ENCODE measurements at regions not wholly inside any gene's neighbourhood (a gene's known extent, or its start where the extent isn't known, plus 50 kb on each side); places are given as distances from the start of the nearest gene placed in this dataset.

DNA sequence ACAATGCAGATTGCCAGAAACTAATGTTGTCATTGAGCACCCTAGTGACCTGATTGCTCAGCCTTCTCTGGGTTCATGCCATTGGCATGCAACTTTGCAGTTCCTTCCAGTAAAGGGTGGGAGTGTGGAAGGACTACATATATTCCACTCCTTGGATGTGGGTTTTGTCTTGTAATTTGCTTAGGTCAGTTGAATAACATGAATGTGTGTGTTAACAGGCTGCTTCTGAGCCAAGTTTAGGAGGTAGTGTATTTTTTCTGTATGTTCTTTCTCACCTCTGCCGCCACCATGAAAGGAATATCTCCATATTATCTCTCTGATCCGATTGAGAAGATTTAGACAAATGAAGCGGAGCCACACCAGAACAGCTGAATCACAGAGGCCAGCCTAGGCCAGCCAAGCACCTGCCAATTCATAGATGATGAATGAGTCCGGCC, 1929.6 kb upstream of the CDH6 start:
- no peak for TF ChIP-seq POLR2AphosphoS5 (IDR thresholded peaks at IDR 0.05; ENCODE audit: low read depth)
- no peak for TF ChIP-seq GABPA (IDR thresholded peaks at IDR 0.05; ENCODE audit: low read depth)
- TF ChIP-seq, protein P1, sequence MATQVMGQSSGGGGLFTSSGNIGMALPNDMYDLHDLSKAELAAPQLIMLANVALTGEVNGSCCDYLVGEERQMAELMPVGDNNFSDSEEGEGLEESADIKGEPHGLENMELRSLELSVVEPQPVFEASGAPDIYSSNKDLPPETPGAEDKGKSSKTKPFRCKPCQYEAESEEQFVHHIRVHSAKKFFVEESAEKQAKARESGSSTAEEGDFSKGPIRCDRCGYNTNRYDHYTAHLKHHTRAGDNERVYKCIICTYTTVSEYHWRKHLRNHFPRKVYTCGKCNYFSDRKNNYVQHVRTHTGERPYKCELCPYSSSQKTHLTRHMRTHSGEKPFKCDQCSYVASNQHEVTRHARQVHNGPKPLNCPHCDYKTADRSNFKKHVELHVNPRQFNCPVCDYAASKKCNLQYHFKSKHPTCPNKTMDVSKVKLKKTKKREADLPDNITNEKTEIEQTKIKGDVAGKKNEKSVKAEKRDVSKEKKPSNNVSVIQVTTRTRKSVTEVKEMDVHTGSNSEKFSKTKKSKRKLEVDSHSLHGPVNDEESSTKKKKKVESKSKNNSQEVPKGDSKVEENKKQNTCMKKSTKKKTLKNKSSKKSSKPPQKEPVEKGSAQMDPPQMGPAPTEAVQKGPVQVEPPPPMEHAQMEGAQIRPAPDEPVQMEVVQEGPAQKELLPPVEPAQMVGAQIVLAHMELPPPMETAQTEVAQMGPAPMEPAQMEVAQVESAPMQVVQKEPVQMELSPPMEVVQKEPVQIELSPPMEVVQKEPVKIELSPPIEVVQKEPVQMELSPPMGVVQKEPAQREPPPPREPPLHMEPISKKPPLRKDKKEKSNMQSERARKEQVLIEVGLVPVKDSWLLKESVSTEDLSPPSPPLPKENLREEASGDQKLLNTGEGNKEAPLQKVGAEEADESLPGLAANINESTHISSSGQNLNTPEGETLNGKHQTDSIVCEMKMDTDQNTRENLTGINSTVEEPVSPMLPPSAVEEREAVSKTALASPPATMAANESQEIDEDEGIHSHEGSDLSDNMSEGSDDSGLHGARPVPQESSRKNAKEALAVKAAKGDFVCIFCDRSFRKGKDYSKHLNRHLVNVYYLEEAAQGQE (IDR thresholded peaks at IDR 0.05; ENCODE audit: insufficient replicate concordance, low read depth): no peak
- TF ChIP-seq, protein P2, sequence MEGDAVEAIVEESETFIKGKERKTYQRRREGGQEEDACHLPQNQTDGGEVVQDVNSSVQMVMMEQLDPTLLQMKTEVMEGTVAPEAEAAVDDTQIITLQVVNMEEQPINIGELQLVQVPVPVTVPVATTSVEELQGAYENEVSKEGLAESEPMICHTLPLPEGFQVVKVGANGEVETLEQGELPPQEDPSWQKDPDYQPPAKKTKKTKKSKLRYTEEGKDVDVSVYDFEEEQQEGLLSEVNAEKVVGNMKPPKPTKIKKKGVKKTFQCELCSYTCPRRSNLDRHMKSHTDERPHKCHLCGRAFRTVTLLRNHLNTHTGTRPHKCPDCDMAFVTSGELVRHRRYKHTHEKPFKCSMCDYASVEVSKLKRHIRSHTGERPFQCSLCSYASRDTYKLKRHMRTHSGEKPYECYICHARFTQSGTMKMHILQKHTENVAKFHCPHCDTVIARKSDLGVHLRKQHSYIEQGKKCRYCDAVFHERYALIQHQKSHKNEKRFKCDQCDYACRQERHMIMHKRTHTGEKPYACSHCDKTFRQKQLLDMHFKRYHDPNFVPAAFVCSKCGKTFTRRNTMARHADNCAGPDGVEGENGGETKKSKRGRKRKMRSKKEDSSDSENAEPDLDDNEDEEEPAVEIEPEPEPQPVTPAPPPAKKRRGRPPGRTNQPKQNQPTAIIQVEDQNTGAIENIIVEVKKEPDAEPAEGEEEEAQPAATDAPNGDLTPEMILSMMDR (IDR thresholded peaks at IDR 0.05; ENCODE audit: insufficient read depth, low read length): no peak
- no peak for TF ChIP-seq SPI1 (IDR thresholded peaks at IDR 0.05; ENCODE audit: borderline replicate concordance, low read depth)
- Histone ChIP-seq H3K27ac (replicated peaks) (no peak overlapping the region), H3K4me3 (replicated peaks; ENCODE audit: insufficient read depth, low read length) (no peak overlapping the region), H3K27me3 (ENCODE audit: insufficient read depth, poor library complexity, severe bottlenecking) (no peaks in the 10 kb centered on the region)
- no peak for DNase-seq (ENCODE audit: low read depth in 1 of 2, low spot score in 1 of 2)

DNA sequence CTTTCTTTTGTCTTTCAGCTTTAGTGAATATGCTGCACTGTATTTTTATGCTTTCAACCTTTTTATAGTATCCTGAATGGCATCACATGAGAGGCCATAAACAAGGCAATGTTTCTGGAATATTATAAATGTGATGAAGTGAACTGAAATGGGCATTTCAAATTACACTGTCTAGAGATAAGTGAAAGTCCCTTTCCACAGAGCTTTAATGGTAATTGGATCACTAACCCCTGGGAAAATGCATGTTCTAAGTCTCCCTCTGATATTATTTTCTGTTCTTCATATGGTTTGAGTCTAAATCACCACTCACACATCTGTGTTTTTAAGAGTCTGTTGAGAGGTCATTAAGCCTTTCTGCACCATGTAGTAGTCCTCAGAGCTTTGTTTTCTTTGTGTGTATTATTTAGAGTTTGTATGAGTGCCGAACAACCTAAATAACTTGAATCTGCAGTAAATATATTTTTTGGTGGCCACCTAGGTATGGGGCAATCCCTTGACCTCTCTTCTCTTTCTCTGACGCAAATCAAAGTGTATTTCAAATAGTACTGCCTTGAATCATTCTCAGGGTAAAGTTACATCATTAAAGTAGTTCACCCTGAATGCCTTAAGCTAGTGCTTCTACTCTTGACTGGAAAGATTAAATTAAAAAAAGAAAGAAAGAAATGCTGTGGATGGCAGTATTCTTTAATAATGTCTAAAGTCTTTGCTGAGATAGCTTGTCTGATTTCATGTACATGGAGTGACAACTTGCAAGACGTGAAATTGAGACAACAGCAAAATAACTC, 1931.0 kb upstream of the CDH6 start:
- H3K27ac ChIP-seq (replicated peaks): no peak overlapping the region
- no peak overlapping the region for H3K4me3 ChIP-seq (replicated peaks; ENCODE audit: insufficient read depth, low read length)
- H3K27me3 ChIP-seq (ENCODE audit: insufficient read depth, poor library complexity, severe bottlenecking): no peaks in the 10 kb centered on the region
- DNase-seq (ENCODE audit: low read depth in 1 of 2, low spot score in 1 of 2): no peak
- TF ChIP-seq, protein P2 (IDR thresholded peaks at IDR 0.05; ENCODE audit: insufficient read depth, low read length): no peak
- TF ChIP-seq POLR2AphosphoS5 (IDR thresholded peaks at IDR 0.05; ENCODE audit: low read depth): no peak
- TF ChIP-seq, protein P1 (IDR thresholded peaks at IDR 0.05; ENCODE audit: insufficient replicate concordance, low read depth): no peak
- no peak for TF ChIP-seq GABPA (IDR thresholded peaks at IDR 0.05; ENCODE audit: low read depth)
- no peak for TF ChIP-seq SPI1 (IDR thresholded peaks at IDR 0.05; ENCODE audit: borderline replicate concordance, low read depth)

DNA sequence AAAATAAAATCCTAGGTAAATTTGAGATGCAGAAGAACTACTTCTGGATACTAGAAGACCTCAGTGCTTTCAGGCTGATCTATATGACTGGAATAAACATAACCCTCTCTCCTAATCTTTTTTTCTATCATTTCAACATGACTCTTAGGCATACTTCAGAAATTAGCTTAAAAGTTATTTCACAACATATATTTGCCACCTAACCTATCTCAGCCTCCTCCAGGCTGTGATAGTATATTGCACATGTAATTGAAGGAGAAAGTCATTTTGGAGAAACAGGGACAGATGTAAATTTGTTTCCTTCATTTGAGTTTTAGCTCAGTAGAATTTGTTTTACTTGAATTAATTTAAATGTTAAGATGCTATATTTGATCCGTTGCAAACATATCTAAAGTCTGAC, 1932.3 kb upstream of the CDH6 start:
- Histone ChIP-seq H3K4me3 (replicated peaks; ENCODE audit: insufficient read depth, low read length) (no peak overlapping the region), H3K27ac (replicated peaks) (no peak overlapping the region), H3K27me3 (ENCODE audit: insufficient read depth, poor library complexity, severe bottlenecking) (no peaks in the 10 kb centered on the region)
- no peak for DNase-seq (ENCODE audit: low read depth in 1 of 2, low spot score in 1 of 2)
- TF ChIP-seq, protein P1 (IDR thresholded peaks at IDR 0.05; ENCODE audit: insufficient replicate concordance, low read depth): no peak
- TF ChIP-seq GABPA (IDR thresholded peaks at IDR 0.05; ENCODE audit: low read depth): no peak
- no peak for TF ChIP-seq POLR2AphosphoS5 (IDR thresholded peaks at IDR 0.05; ENCODE audit: low read depth)
- TF ChIP-seq, protein P2 (IDR thresholded peaks at IDR 0.05; ENCODE audit: insufficient read depth, low read length): no peak
- no peak for TF ChIP-seq SPI1 (IDR thresholded peaks at IDR 0.05; ENCODE audit: borderline replicate concordance, low read depth)

Data from HL-60 (cell line).